ENCODE measurements at regions not wholly inside any gene's neighbourhood (a gene's known extent, or its start where the extent isn't known, plus 50 kb on each side); places are given as distances from the start of the nearest gene placed in this dataset.
A peak's percentile ranks its signal among the peaks of the same experiment; 100 is the strongest.

DNA sequence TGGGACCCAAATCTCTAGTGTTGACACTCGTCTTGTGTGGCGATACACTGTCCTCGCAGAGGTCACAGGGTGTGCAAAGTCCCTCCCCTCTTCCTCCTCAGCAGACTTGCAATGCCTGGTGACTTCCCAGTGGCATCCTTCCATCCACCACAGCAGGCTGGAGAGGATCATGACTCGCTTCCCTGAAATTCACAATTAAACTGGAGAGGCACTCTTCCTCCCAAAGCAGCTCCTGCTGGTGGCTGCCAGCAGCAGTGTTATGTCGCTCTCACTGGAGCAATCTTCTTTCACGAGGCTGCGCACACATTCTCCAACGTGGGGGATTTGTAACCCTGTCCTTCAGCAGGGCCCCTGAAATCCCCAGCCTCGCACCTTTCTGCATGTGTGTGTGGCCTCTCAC lies 145.2 kb upstream of the TMCC3 start:
- no peak for TF ChIP-seq EZH2 (IDR thresholded peaks at IDR 0.05; ENCODE audit: borderline replicate concordance, low read length)
- TF ChIP-seq, protein P1, sequence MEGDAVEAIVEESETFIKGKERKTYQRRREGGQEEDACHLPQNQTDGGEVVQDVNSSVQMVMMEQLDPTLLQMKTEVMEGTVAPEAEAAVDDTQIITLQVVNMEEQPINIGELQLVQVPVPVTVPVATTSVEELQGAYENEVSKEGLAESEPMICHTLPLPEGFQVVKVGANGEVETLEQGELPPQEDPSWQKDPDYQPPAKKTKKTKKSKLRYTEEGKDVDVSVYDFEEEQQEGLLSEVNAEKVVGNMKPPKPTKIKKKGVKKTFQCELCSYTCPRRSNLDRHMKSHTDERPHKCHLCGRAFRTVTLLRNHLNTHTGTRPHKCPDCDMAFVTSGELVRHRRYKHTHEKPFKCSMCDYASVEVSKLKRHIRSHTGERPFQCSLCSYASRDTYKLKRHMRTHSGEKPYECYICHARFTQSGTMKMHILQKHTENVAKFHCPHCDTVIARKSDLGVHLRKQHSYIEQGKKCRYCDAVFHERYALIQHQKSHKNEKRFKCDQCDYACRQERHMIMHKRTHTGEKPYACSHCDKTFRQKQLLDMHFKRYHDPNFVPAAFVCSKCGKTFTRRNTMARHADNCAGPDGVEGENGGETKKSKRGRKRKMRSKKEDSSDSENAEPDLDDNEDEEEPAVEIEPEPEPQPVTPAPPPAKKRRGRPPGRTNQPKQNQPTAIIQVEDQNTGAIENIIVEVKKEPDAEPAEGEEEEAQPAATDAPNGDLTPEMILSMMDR (conservative IDR thresholded peaks at IDR 0.05 in 1 of 2, IDR thresholded peaks at IDR 0.05 in 1 of 2; ENCODE audit: extremely low read depth in 1 of 2, insufficient read depth in 1 of 2, low read depth in 1 of 2, low read length in 2 of 2): peak in 1 of 2 donors; percentile 40
